DND-41 (cell line): ENCODE measurements at regions not wholly inside any gene's neighbourhood (a gene's known extent, or its start where the extent isn't known, plus 50 kb on each side); places are given as distances from the start of the nearest gene placed in this dataset.

Experiments
- ATAC-seq: fragments of 200-7000 bp; cut with Tn5 transposase; 3 replicates; pipeline ENCODE4 v1.9.1; 2021; ENCODE audit warnings: low read depth; ENCODE audit not compliant: insufficient read depth
- DNase-seq: peaks from one replicate; pipeline ENCODE4 v3.0.0-alpha.2; 2020
- H2AFZ ChIP-seq: 2 replicates; pipeline ENCODE4 v1.6.0; 2012; ENCODE audit warnings: low read depth, low read length
- H3K27ac ChIP-seq: 2 replicates; pipeline ENCODE4 v1.5.1; 2012; ENCODE audit warnings: low read length, inconsistent platforms
- H3K27me3 ChIP-seq: fragments of 200-600 bp; sonication (generic); 2 replicates; pipeline ENCODE4 v1.6.0; 2012; ENCODE audit warnings: low read length, mild to moderate bottlenecking, inconsistent platforms; ENCODE audit not compliant: insufficient read depth, poor library complexity
- H3K36me3 ChIP-seq: 2 replicates; pipeline ENCODE4 v1.5.1; 2012; ENCODE audit warnings: low read length, inconsistent platforms; ENCODE audit not compliant: insufficient read depth
- H3K4me1 ChIP-seq: 2 replicates; pipeline ENCODE4 v1.5.1; 2012; ENCODE audit warnings: mild to moderate bottlenecking, low read length; ENCODE audit not compliant: insufficient read depth
- H3K4me2 ChIP-seq: 2 replicates; pipeline ENCODE4 v1.6.0; 2012; ENCODE audit warnings: mild to moderate bottlenecking, moderate library complexity, low read length, inconsistent platforms; ENCODE audit not compliant: insufficient read depth
- H3K4me3 ChIP-seq, 2 experiments: fragments of 200-600 bp in 1 of 2; shearing (Covaris generic) in 1 of 2; 2 replicates each; pipeline ENCODE4 v1.5.1; 2012 to 2016; ENCODE audit warnings: inconsistent platforms in 2 of 2, low read length in 2 of 2, mild to moderate bottlenecking in 2 of 2, low read depth in 1 of 2, moderate library complexity in 1 of 2
- H3K79me2 ChIP-seq: 2 replicates; pipeline ENCODE4 v1.6.0; 2012; ENCODE audit warnings: low read length, inconsistent platforms; ENCODE audit not compliant: insufficient read depth
- H3K9ac ChIP-seq: 2 replicates; pipeline ENCODE4 v1.6.0; 2012; ENCODE audit warnings: low read depth, mild to moderate bottlenecking, inconsistent platforms, low read length, moderate library complexity
- H3K9me3 ChIP-seq: 2 replicates; pipeline ENCODE4 v1.5.1; 2012; ENCODE audit warnings: low read length, moderate library complexity, mild to moderate bottlenecking, inconsistent platforms; ENCODE audit not compliant: insufficient read depth, severe bottlenecking
- H4K20me1 ChIP-seq: 2 replicates; pipeline ENCODE4 v1.6.0; 2012; ENCODE audit warnings: low read length; ENCODE audit not compliant: insufficient read depth
- CTCF ChIP-seq: IDR thresholded peaks from 2 replicates; pipeline ENCODE4 v1.5.1; 2012; ENCODE audit warnings: borderline replicate concordance, low read length, moderate library complexity, mild to moderate bottlenecking; ENCODE audit not compliant: poor library complexity, severe bottlenecking; ENCODE audit errors: extremely low read depth
- EZH2 ChIP-seq: IDR thresholded peaks from 3 replicates; pipeline ENCODE4 v1.6.1; 2012; ENCODE audit warnings: borderline replicate concordance, low read depth, mild to moderate bottlenecking, moderate library complexity, low read length, inconsistent platforms; ENCODE audit not compliant: severe bottlenecking

DNA sequence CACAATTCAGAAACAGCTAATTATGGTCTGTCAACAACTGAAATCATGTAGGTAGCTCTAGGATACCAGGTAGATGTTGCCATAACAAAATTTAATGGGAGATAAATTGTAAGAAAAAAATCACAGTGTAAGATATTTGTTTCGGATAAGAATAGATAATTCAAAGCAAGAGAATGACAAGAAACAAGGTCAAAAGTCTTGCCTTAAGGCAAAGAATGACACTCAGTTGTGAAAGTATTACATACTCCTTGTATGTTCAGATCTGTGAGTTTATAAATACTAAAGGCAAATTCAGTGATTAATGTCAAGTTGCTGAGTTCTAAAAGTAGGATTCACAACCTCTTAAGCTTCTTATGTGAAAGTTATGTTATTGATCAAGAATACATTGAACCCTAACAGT is 772.2 kb upstream of the SGO1 start:
- Histone ChIP-seq H3K36me3 (no peaks in the 10 kb centered on the region), H3K9ac (no peak overlapping the region), H3K4me3 (no peak overlapping the region), H3K4me1 (no peaks in the 10 kb centered on the region), H3K9me3 (peaks cover 2% of the 10 kb centered on the region), H3K79me2 (no peaks in the 10 kb centered on the region), H3K4me2 (no peak overlapping the region), H3K27ac (no peak overlapping the region), H3K27me3 (no peaks in the 10 kb centered on the region), H4K20me1 (no peaks in the 10 kb centered on the region), H2AFZ (no peak overlapping the region)
- DNase-seq (no peak), ATAC-seq (no peak)
- no peak for TF ChIP-seq CTCF
- no peak for TF ChIP-seq EZH2

DNA sequence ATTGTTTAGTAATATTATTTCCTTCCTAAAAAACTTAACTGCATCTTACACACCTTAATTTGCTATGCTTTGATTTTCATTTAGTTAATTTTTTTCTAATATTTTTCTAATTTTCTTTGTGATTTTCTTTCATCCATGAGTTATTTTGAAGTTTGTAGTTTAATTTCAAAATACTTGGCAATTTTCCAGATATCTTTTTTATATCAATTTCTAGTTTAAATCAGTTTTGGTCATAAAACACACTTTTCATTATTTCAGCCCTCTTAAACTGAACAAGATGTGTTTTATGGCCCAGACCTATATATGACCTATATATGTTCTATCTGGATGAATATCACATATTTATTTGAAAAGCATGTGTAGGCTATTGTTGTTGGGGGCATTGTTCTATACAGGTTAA is 759.9 kb upstream of the SGO1 start:
- DNase-seq: no peak
- Histone ChIP-seq H3K36me3 (no peaks in the 10 kb centered on the region), H3K4me1 (no peaks in the 10 kb centered on the region), H3K79me2 (no peaks in the 10 kb centered on the region), H3K4me2 (no peak overlapping the region), H3K9me3 (no peaks in the 10 kb centered on the region), H4K20me1 (no peaks in the 10 kb centered on the region), H3K27ac (no peak overlapping the region), H3K27me3 (no peaks in the 10 kb centered on the region), H3K4me3 (no peak overlapping the region), H2AFZ (no peak overlapping the region), H3K9ac (no peak overlapping the region)
- ATAC-seq: no peak
- TF ChIP-seq EZH2 (no peak), CTCF (no peak)

DNA sequence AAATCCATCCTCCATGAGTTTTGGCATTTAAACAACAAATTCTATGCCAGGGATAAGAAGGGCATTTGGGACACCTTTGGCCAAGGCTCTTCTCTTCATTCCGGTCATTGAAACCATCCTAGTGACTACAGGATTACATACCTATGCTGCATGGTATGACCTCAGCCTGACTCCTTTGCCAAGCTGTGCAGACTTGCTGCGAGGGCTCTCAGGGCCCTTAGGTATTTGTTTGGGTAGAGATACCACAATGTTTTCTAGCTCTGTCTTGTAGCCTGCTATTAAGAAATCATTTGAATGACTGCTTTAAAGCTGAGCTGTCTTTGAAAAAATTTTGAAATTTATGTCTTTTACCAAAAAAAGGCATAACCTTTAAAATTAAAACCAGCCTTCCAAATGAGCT is 749.8 kb upstream of the SGO1 start:
- Histone ChIP-seq H3K4me1 (no peaks in the 10 kb centered on the region), H3K36me3 (no peaks in the 10 kb centered on the region), H3K9ac (no peak overlapping the region), H3K79me2 (no peaks in the 10 kb centered on the region), H3K27me3 (no peaks in the 10 kb centered on the region), H3K4me2 (no peak overlapping the region), H3K27ac (no peak overlapping the region), H2AFZ (no peak overlapping the region), H3K4me3 (no peak overlapping the region), H3K9me3 (no peaks in the 10 kb centered on the region), H4K20me1 (no peaks in the 10 kb centered on the region)
- DNase-seq (no peak), ATAC-seq (no peak)
- no peak for TF ChIP-seq CTCF
- no peak for TF ChIP-seq EZH2

GRCh38 chr3:20931834-20932233 is 745.8 kb upstream of the SGO1 start:
- H2AFZ ChIP-seq: no peak overlapping the region
- no peaks in the 10 kb centered on the region for H3K9me3 ChIP-seq
- TF ChIP-seq CTCF (no peak), EZH2 (no peak)
- no peak overlapping the region for H3K4me2 ChIP-seq
- no peaks in the 10 kb centered on the region for H3K27me3 ChIP-seq
- H4K20me1 ChIP-seq: no peaks in the 10 kb centered on the region
- no peak overlapping the region for H3K9ac ChIP-seq
- no peak overlapping the region for H3K27ac ChIP-seq
- H3K4me3 ChIP-seq: no peak overlapping the region
- H3K36me3 ChIP-seq: no peaks in the 10 kb centered on the region
- H3K4me1 ChIP-seq: no peaks in the 10 kb centered on the region
- ATAC-seq: no peak
- no peak for DNase-seq
- H3K79me2 ChIP-seq: no peaks in the 10 kb centered on the region
